ENCODE measurements at regions not wholly inside any gene's neighbourhood (a gene's known extent, or its start where the extent isn't known, plus 50 kb on each side); places are given as distances from the start of the nearest gene placed in this dataset.

DNA sequence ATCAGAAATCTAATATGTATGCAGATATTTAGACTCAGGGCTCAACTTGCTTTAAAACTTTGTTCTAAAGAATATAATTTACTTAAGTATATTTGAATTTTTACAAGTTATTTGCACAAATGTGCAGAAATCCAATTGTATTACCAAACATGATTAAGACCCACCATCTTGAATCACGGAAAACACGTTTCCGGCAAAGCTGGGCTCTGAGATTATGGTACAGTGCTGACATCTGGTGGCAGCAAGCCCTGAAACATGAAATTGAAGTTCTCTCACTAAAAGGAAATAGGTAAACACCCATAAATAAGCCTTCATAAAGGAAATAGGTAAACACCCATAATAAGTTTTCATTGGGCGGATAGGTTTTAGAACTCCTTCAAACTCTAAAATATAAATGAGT, 98.3 kb upstream of the MAOA start (continued):
- TF ChIP-seq, protein P1, sequence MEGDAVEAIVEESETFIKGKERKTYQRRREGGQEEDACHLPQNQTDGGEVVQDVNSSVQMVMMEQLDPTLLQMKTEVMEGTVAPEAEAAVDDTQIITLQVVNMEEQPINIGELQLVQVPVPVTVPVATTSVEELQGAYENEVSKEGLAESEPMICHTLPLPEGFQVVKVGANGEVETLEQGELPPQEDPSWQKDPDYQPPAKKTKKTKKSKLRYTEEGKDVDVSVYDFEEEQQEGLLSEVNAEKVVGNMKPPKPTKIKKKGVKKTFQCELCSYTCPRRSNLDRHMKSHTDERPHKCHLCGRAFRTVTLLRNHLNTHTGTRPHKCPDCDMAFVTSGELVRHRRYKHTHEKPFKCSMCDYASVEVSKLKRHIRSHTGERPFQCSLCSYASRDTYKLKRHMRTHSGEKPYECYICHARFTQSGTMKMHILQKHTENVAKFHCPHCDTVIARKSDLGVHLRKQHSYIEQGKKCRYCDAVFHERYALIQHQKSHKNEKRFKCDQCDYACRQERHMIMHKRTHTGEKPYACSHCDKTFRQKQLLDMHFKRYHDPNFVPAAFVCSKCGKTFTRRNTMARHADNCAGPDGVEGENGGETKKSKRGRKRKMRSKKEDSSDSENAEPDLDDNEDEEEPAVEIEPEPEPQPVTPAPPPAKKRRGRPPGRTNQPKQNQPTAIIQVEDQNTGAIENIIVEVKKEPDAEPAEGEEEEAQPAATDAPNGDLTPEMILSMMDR (IDR thresholded peaks at IDR 0.05; ENCODE audit: control extremely low read depth in 1 of 3, insufficient read depth in 1 of 3, low read depth in 1 of 3, low read length in 3 of 3), result peak; percentile 5 to 61 (median 38); a peak in 3 of 4 replicates
- no peak for TF ChIP-seq EZH2 (IDR thresholded peaks at IDR 0.05; ENCODE audit: low read depth, low read length, severe bottlenecking)
- TF ChIP-seq, protein P2, sequence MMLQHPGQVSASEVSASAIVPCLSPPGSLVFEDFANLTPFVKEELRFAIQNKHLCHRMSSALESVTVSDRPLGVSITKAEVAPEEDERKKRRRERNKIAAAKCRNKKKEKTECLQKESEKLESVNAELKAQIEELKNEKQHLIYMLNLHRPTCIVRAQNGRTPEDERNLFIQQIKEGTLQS (IDR thresholded peaks at IDR 0.05; ENCODE audit: insufficient read depth, low read depth, low read length), result no peak
- TF ChIP-seq SIN3A (conservative IDR thresholded peaks at IDR 0.05 in 1 of 2, IDR thresholded peaks at IDR 0.05 in 1 of 2; ENCODE audit: low read depth in 1 of 2, low read length in 2 of 2), result no peak
